Suppressor macrophage treated with lipopolysaccharide for 4 hours (primary cell): ENCODE measurements at regions not wholly inside any gene's neighbourhood (a gene's known extent, or its start where the extent isn't known, plus 50 kb on each side); places are given as distances from the start of the nearest gene placed in this dataset.
A peak's percentile ranks its signal among the peaks of the same experiment; 100 is the strongest.

Experiments
- DNase-seq: peaks from one replicate; pipeline ENCODE4 v3.0.0-alpha.2; 2020

DNA sequence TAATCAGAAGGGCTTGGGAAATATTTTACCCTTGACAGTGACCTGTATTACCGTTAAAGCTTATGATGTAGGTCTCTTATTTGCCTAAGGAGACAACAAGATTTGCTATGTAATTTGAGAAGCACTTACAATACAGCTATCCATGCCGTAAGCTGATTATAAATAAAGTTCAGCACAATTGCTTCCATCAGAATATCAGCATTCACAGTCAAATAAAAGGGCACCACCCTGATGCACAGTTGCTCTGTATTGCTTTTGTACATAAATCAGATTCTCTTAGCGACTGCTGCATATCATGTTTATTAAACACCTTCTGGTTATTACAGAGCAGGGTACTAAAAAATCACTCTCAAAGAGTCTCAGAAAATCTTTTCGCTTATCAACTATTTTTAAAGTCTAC lies 67.3 kb upstream of the VRK1 start:
- no peak for DNase-seq

GRCh38 chr14:96730386-96730785 lies 66.8 kb upstream of the VRK1 start:
- DNase-seq, result no peak

GRCh38 chr14:96734076-96734622 lies 63.0 kb upstream of the VRK1 start:
- DNase-seq, result no peak

- no peak for DNase-seq
Measured at GRCh38 chr14:96735526-96735925, 61.7 kb upstream of the VRK1 start.

- no peak for DNase-seq
Measured at GRCh38 chr14:96736439-96736838, 60.7 kb upstream of the VRK1 start.

DNA sequence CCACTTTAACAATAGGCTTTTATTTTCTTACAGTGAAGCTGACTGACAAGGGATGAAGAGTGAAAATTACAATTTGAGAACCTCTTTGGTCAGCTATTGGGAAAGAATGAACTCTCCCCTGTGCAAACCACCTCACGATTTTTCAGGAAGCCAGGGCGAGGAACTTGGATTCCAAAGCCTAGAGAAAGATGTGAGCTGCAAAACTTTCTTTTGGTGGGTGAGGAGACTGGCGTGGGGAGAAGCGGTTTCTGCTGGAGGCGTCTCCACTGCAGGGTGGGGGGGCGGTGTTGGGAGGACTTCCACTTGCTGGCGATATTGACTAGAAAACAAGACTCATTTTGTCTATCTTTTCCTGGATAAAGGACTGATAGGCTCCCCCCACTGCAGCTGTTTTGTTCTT lies 59.3 kb upstream of the VRK1 start:
- DNase-seq, result peak; percentile 14

DNA sequence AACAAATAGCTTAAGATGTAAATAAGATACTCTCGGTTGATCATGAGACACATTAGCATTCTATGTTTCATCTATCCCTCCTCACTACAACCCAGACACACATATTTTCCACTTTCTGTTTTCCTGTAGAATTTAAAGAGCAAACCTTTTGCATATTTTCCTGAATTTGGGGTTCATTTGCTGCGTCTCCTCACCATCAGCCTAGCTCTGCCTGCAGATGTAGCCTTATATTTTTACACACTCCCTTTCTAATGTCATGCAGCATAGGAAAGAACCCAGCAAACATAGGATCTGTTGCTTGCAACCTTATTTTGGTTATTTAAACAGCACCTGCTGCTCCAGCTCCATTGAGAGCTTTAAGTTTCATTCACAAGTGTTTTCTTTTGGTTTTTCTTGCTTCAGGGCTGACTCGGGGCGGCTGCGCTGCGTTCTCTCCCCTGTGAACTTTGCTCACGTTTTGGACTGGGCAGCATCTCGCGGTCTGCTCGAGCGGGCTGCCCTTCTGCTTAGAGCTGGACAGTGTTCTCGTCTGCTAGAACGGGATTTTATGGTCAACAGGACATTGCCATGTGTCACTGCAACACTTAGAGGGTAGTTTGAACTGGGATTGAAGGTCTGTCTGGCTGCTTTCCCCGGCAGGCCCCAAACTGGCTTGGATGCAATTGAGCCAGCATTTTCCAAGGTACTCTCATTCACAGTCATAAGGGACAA lies 57.8 kb upstream of the VRK1 start:
- no peak for DNase-seq

- peak; percentile 68 for DNase-seq
Measured at GRCh38 chr14:96741151-96741977, 55.8 kb upstream of the VRK1 start.

GRCh38 chr14:96744262-96744661 lies 52.9 kb upstream of the VRK1 start:
- no peak for DNase-seq

DNA sequence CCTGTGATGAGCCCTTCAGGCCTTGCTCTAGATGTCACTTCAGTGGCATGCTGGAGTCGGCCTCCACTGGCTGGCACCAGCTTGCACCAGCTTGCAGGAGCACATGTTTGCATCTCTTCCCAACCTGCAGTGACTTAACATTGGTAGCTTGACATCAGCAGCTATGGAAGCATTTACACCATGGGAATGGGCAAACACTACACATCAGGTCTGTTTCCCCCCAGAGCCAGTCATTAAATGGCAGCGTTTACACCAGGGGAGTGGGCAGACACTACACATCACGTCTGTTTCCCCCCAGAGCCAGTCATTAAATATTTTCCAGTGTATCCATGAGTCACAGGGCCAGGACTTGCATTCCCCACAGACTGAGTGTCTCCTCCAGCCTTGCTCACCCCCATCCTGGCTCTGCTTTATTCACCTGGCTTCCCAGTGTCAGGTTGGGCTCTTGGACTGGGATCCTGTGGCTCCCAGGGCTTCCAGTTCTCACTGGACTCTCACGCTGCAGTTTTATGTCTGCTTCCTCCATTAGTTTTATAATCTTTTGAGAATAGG lies 51.6 kb upstream of the VRK1 start:
- no peak for DNase-seq

GRCh38 chr14:96746101-96746500 lies 51.1 kb upstream of the VRK1 start:
- no peak for DNase-seq

- no peak for DNase-seq
Measured at GRCh38 chr14:96747006-96747405, 50.2 kb upstream of the VRK1 start.
